Tibial nerve (tissue), 4 donors: ENCODE measurements at regions not wholly inside any gene's neighbourhood (a gene's known extent, or its start where the extent isn't known, plus 50 kb on each side); places are given as distances from the start of the nearest gene placed in this dataset.

ENCODE experiments used
- DNase-seq, 2 donors: peaks; one replicate each; pipeline ENCODE4 v3.0.0-alpha.2; 2019; ENCODE audit warnings: low spot score in 2 of 2
- H3K27ac ChIP-seq, 4 donors: fragments of 200-600 bp; sonication (generic) in 3 of 4; one replicate each; pipeline ENCODE4 v1.5.1; 2017 to 2019; ENCODE audit warnings: mild to moderate bottlenecking in 1 of 4
- H3K27me3 ChIP-seq, 2 donors: fragments of 200-600 bp; sonication (generic) in 1 of 2; one replicate each; pipeline versions ENCODE4 v1.5.1 to v1.6.0; 2017 to 2019
- H3K36me3 ChIP-seq, 3 donors: fragments of 200-600 bp; sonication (generic); one replicate each; pipeline ENCODE4 v1.5.1; 2018 to 2019
- H3K4me1 ChIP-seq, 4 donors: fragments of 200-600 bp; sonication (generic) in 3 of 4; one replicate each; pipeline ENCODE4 v1.5.1; 2017 to 2019
- H3K4me3 ChIP-seq, 4 donors: fragments of 200-600 bp; sonication (generic) in 3 of 4; one replicate each; pipeline ENCODE4 v1.5.1; 2017 to 2019; ENCODE audit warnings: mild to moderate bottlenecking in 1 of 4, moderate library complexity in 1 of 4
- H3K9me3 ChIP-seq, 4 donors: fragments of 200-600 bp; sonication (generic) in 3 of 4; one replicate each; pipeline ENCODE4 v1.5.1; 2017 to 2019
- CTCF ChIP-seq, 5 experiments: fragments of 200-600 bp in 3 of 5; fragments of 450-650 bp in 2 of 5; sonication (generic) in 3 of 5; IDR thresholded peaks; one replicate each; pipeline ENCODE4 v1.5.1; 2016 to 2019; ENCODE audit warnings: antibody characterized with exemption in 5 of 5, mild to moderate bottlenecking in 3 of 5, moderate library complexity in 2 of 5
- EP300 ChIP-seq, 2 donors: sonication (generic); formaldehyde crosslinking; IDR thresholded peaks; one replicate each; pipeline ENCODE4 v1.6.1; 2017; ENCODE audit warnings: antibody characterized with exemption in 2 of 2, mild to moderate bottlenecking in 1 of 2
- POLR2A ChIP-seq, 2 donors: fragments of 450-650 bp; IDR thresholded peaks; one replicate each; pipeline ENCODE4 v1.6.1; 2017; ENCODE audit warnings: antibody characterized with exemption in 2 of 2, mild to moderate bottlenecking in 2 of 2, moderate library complexity in 2 of 2
- WGBS, 2 donors: methylation state at CpG; one replicate each; pipeline ENCODE4 v1.1.5; 2018; 5-methylcytosine and 5-hydroxymethylcytosine counted together

GRCh38 chr2:139730197-139730596 lies 950.0 kb upstream of the NXPH2 start:
- no peaks in the 10 kb centered on the region for H3K36me3 ChIP-seq
- H3K9me3 ChIP-seq, result no peaks in the 10 kb centered on the region
- WGBS, 2 donors, result 91% methylated on average over 4 of the region's 4 CpGs
- no peak overlapping the region for H3K4me3 ChIP-seq
- H3K27ac ChIP-seq, result no peak overlapping the region
- no peaks in the 10 kb centered on the region for H3K27me3 ChIP-seq
- DNase-seq, result no peak
- H3K4me1 ChIP-seq, result no peaks in the 10 kb centered on the region
- TF ChIP-seq POLR2A (IDR thresholded peaks at IDR 0.05), result no peak
- TF ChIP-seq CTCF (IDR thresholded peaks at IDR 0.05), result no peak
- no peak for TF ChIP-seq EP300 (IDR thresholded peaks at IDR 0.05)

GRCh38 chr2:139721411-139721995 lies 941.3 kb upstream of the NXPH2 start:
- TF ChIP-seq EP300 (IDR thresholded peaks at IDR 0.05), result no peak
- no peak for TF ChIP-seq POLR2A (IDR thresholded peaks at IDR 0.05)
- no peak for TF ChIP-seq CTCF (IDR thresholded peaks at IDR 0.05)
- no peak overlapping the region for H3K27ac ChIP-seq
- no peaks in the 10 kb centered on the region for H3K27me3 ChIP-seq
- H3K4me3 ChIP-seq, result no peak overlapping the region
- WGBS, 2 donors, result 52 to 69% methylated on average over 3 of the region's 3 CpGs
- DNase-seq, result no peak
- no peaks in the 10 kb centered on the region for H3K36me3 ChIP-seq
- no peaks in the 10 kb centered on the region for H3K4me1 ChIP-seq
- H3K9me3 ChIP-seq, result no peaks in the 10 kb centered on the region

GRCh38 chr2:139720056-139720455 lies 939.9 kb upstream of the NXPH2 start:
- Histone ChIP-seq H3K4me3 (no peak overlapping the region), H3K4me1 (no peaks in the 10 kb centered on the region), H3K27me3 (no peaks in the 10 kb centered on the region), H3K9me3 (no peaks in the 10 kb centered on the region), H3K36me3 (no peaks in the 10 kb centered on the region), H3K27ac (no peak overlapping the region)
- TF ChIP-seq EP300 (IDR thresholded peaks at IDR 0.05) (no peak), CTCF (IDR thresholded peaks at IDR 0.05) (no peak), POLR2A (IDR thresholded peaks at IDR 0.05) (no peak)
- DNase-seq, result no peak
- WGBS, 2 donors, result 44 to 47% methylated on average over 3 of the region's 3 CpGs

- H3K36me3 ChIP-seq, result no peaks in the 10 kb centered on the region
Measured at GRCh38 chr2:139704606-139705005, 924.4 kb upstream of the NXPH2 start.

GRCh38 chr2:139694327-139694726 lies 914.1 kb upstream of the NXPH2 start:
- no peak overlapping the region for H3K4me3 ChIP-seq
- TF ChIP-seq CTCF (IDR thresholded peaks at IDR 0.05), result no peak
- no peak for TF ChIP-seq POLR2A (IDR thresholded peaks at IDR 0.05)
- no peak for TF ChIP-seq EP300 (IDR thresholded peaks at IDR 0.05)
- WGBS, 2 donors, result 58 to 65% methylated on average over 1 of the region's 1 CpG

More at GRCh38 chr2:139704606-139705005, 924.4 kb upstream of the NXPH2 start:
- no peak for DNase-seq
- Histone ChIP-seq H3K27ac (no peak overlapping the region), H3K9me3 (no peaks in the 10 kb centered on the region), H3K27me3 (no peaks in the 10 kb centered on the region), H3K4me3 (no peak overlapping the region), H3K4me1 (no peaks in the 10 kb centered on the region)
- TF ChIP-seq EP300 (IDR thresholded peaks at IDR 0.05), result no peak
- no peak for TF ChIP-seq CTCF (IDR thresholded peaks at IDR 0.05)
- no peak for TF ChIP-seq POLR2A (IDR thresholded peaks at IDR 0.05)

More at GRCh38 chr2:139694327-139694726, 914.1 kb upstream of the NXPH2 start:
- H3K27me3 ChIP-seq, result no peaks in the 10 kb centered on the region
- DNase-seq, result no peak
- no peaks in the 10 kb centered on the region for H3K36me3 ChIP-seq
- no peak overlapping the region for H3K27ac ChIP-seq
- H3K4me1 ChIP-seq, result no peaks in the 10 kb centered on the region
- H3K9me3 ChIP-seq, result no peaks in the 10 kb centered on the region
